Spinal cord (tissue), 9 donors: ENCODE measurements at regions not wholly inside any gene's neighbourhood (a gene's known extent, or its start where the extent isn't known, plus 50 kb on each side); places are given as distances from the start of the nearest gene placed in this dataset.

ENCODE experiments used
- DNase-seq, 6 donors: peaks; one replicate each; pipeline versions ENCODE4 v3.0.0 to v3.0.0-alpha.2; 2013 to 2015; ENCODE audit warnings: low spot score in 6 of 6, low read depth in 4 of 6
- H3K27ac ChIP-seq: one replicate; pipeline ENCODE4 v1.5.1; 2013; ENCODE audit warnings: low read depth, low read length, control low read depth
- H3K27me3 ChIP-seq: one replicate; pipeline ENCODE4 v1.6.1; 2013; ENCODE audit warnings: low read length; ENCODE audit not compliant: control insufficient read depth, insufficient read depth
- H3K36me3 ChIP-seq: one replicate; pipeline ENCODE4 v1.6.1; 2013; ENCODE audit warnings: low read length; ENCODE audit not compliant: control insufficient read depth, insufficient read depth
- H3K4me1 ChIP-seq: one replicate; pipeline ENCODE4 v1.6.1; 2013; ENCODE audit warnings: low read length; ENCODE audit not compliant: control insufficient read depth, insufficient read depth
- H3K4me3 ChIP-seq: one replicate; pipeline ENCODE4 v1.5.1; 2013; ENCODE audit warnings: low read depth, low read length, control low read depth
- H3K9me3 ChIP-seq: one replicate; pipeline ENCODE4 v1.6.1; 2013; ENCODE audit warnings: low read length; ENCODE audit not compliant: control insufficient read depth, insufficient read depth
- WGBS: methylation state at CpG from one replicate; pipeline ENCODE4 v1.1.5; 2013; ENCODE audit warnings: missing lambda C conversion rate; ENCODE audit not compliant: insufficient coverage; 5-methylcytosine and 5-hydroxymethylcytosine counted together
- donor health status: healthy.

GRCh38 chr18:43793910-43794309 is 516.6 kb upstream of the SYT4 start:
- DNase-seq: no peak
- WGBS: no CpG with 5 or more reads among the region's 1 CpG
- Histone ChIP-seq H3K27me3 (no peaks in the 10 kb centered on the region), H3K4me1 (no peaks in the 10 kb centered on the region), H3K4me3 (no peak overlapping the region), H3K9me3 (peaks cover 2% of the 10 kb centered on the region), H3K36me3 (no peaks in the 10 kb centered on the region), H3K27ac (no peak overlapping the region)

GRCh38 chr18:43794363-43794762 is 517.1 kb upstream of the SYT4 start:
- no peak overlapping the region for H3K4me3 ChIP-seq
- DNase-seq: no peak
- H3K27ac ChIP-seq: no peak overlapping the region
- no peaks in the 10 kb centered on the region for H3K4me1 ChIP-seq
- no CpG with 5 or more reads among the region's 2 CpGs for WGBS
- H3K36me3 ChIP-seq: no peaks in the 10 kb centered on the region
- no peaks in the 10 kb centered on the region for H3K27me3 ChIP-seq
- peaks cover 2% of the 10 kb centered on the region for H3K9me3 ChIP-seq

GRCh38 chr18:43797347-43797746 is 520.1 kb upstream of the SYT4 start:
- Histone ChIP-seq H3K27me3 (no peaks in the 10 kb centered on the region), H3K36me3 (no peaks in the 10 kb centered on the region), H3K27ac (no peak overlapping the region), H3K9me3 (peaks cover 2% of the 10 kb centered on the region), H3K4me3 (no peak overlapping the region), H3K4me1 (no peaks in the 10 kb centered on the region)
- no CpG with 5 or more reads among the region's 1 CpG for WGBS
- no peak for DNase-seq

- Histone ChIP-seq H3K27me3 (no peaks in the 10 kb centered on the region), H3K9me3 (peaks cover 2% of the 10 kb centered on the region), H3K4me3 (no peak overlapping the region), H3K4me1 (no peaks in the 10 kb centered on the region), H3K36me3 (no peaks in the 10 kb centered on the region), H3K27ac (no peak overlapping the region)
- WGBS: 100% methylated on average over 2 of the region's 4 CpGs
- DNase-seq: no peak
These were observed 523.3 kb upstream of the SYT4 start for GRCh38 chr18:43800584-43800983.

GRCh38 chr18:43805646-43806194 is 528.4 kb upstream of the SYT4 start:
- Histone ChIP-seq H3K4me3 (no peak overlapping the region), H3K9me3 (peaks cover 2% of the 10 kb centered on the region), H3K27me3 (no peaks in the 10 kb centered on the region), H3K4me1 (no peaks in the 10 kb centered on the region), H3K27ac (no peak overlapping the region), H3K36me3 (no peaks in the 10 kb centered on the region)
- WGBS: 63% methylated on average over 5 of the region's 5 CpGs
- no peak for DNase-seq

- Histone ChIP-seq H3K27ac (no peak overlapping the region), H3K27me3 (no peaks in the 10 kb centered on the region), H3K4me3 (no peak overlapping the region), H3K36me3 (no peaks in the 10 kb centered on the region), H3K4me1 (no peaks in the 10 kb centered on the region), H3K9me3 (no peaks in the 10 kb centered on the region)
- no peak for DNase-seq
- WGBS: no CpG with 5 or more reads among the region's 1 CpG
These were observed 535.3 kb upstream of the SYT4 start for GRCh38 chr18:43812627-43813026.

GRCh38 chr18:43819397-43819796 is 542.1 kb upstream of the SYT4 start:
- Histone ChIP-seq H3K27ac (no peak overlapping the region), H3K36me3 (no peaks in the 10 kb centered on the region), H3K4me3 (no peak overlapping the region), H3K4me1 (no peaks in the 10 kb centered on the region), H3K9me3 (no peaks in the 10 kb centered on the region), H3K27me3 (no peaks in the 10 kb centered on the region)
- whole genome bisulfite sequencing: 33% methylated on average over 1 of the region's 1 CpG
- DNase-seq: no peak

GRCh38 chr18:43819873-43820272 is 542.6 kb upstream of the SYT4 start:
- H3K4me1 ChIP-seq: no peaks in the 10 kb centered on the region
- WGBS: no CpG with 5 or more reads among the region's 1 CpG
- DNase-seq: no peak
- no peak overlapping the region for H3K4me3 ChIP-seq
- no peak overlapping the region for H3K27ac ChIP-seq
- no peaks in the 10 kb centered on the region for H3K36me3 ChIP-seq
- no peaks in the 10 kb centered on the region for H3K9me3 ChIP-seq
- no peaks in the 10 kb centered on the region for H3K27me3 ChIP-seq

GRCh38 chr18:43825768-43826167 is 548.5 kb upstream of the SYT4 start:
- H3K4me1 ChIP-seq: no peaks in the 10 kb centered on the region
- no peak for DNase-seq
- H3K27me3 ChIP-seq: no peaks in the 10 kb centered on the region
- no peak overlapping the region for H3K4me3 ChIP-seq
- WGBS: no CpG with 5 or more reads among the region's 2 CpGs
- no peak overlapping the region for H3K27ac ChIP-seq
- no peaks in the 10 kb centered on the region for H3K36me3 ChIP-seq
- H3K9me3 ChIP-seq: no peaks in the 10 kb centered on the region

GRCh38 chr18:43826215-43826614 is 548.9 kb upstream of the SYT4 start:
- no peak overlapping the region for H3K27ac ChIP-seq
- H3K9me3 ChIP-seq: no peaks in the 10 kb centered on the region
- H3K4me1 ChIP-seq: peaks cover 2% of the 10 kb centered on the region
- no peaks in the 10 kb centered on the region for H3K27me3 ChIP-seq
- no CpG with 5 or more reads among the region's 1 CpG for WGBS
- no peak overlapping the region for H3K4me3 ChIP-seq
- no peak for DNase-seq
- H3K36me3 ChIP-seq: no peaks in the 10 kb centered on the region
